ENCODE measurements at regions not wholly inside any gene's neighbourhood (a gene's known extent, or its start where the extent isn't known, plus 50 kb on each side); places are given as distances from the start of the nearest gene placed in this dataset.

GRCh38 chr6:45714741-45715507, 300.7 kb downstream of the CLIC5 start:
- in situ Hi-C loops (cut with HindIII; ENCODE audit: low pct_ligation_motif_present, low sequenced_read_pairs): loop anchor here (25.0 kb wide), 1 partner anchor 278 kb away; no protein-coding TSS in a partner anchor
- DNase-seq: peak; percentile 86
- Histone ChIP-seq H3K4me3 (ENCODE audit: low read depth, low read length) (no peak overlapping the region), H3K27me3 (replicated peaks) (no peaks in the 10 kb centered on the region), H3K27ac (peak overlapping the region; percentile 27), H3K36me3 (replicated peaks) (no peaks in the 10 kb centered on the region)
- peak; percentile 93 for TF ChIP-seq CTCF (IDR thresholded peaks at IDR 0.05; ENCODE audit: low read depth, low read length, missing control alignments)

GRCh38 chr6:45714006-45714730, 301.5 kb downstream of the CLIC5 start:
- in situ Hi-C loops (cut with HindIII; ENCODE audit: low pct_ligation_motif_present, low sequenced_read_pairs): loop anchor here (25.0 kb wide), 1 partner anchor 277 kb away; no protein-coding TSS in a partner anchor
- Histone ChIP-seq H3K27ac (peak overlapping the region; percentile 27), H3K4me3 (ENCODE audit: low read depth, low read length) (no peak overlapping the region), H3K36me3 (replicated peaks) (no peaks in the 10 kb centered on the region), H3K27me3 (replicated peaks) (no peaks in the 10 kb centered on the region)
- no peak for DNase-seq
- TF ChIP-seq CTCF (IDR thresholded peaks at IDR 0.05; ENCODE audit: low read depth, low read length, missing control alignments): no peak

All from brain microvascular endothelial cell (primary cell).